ENCODE measurements at regions not wholly inside any gene's neighbourhood (a gene's known extent, or its start where the extent isn't known, plus 50 kb on each side); places are given as distances from the start of the nearest gene placed in this dataset.

GRCh38 chr5:24232041-24232440 is 412.7 kb downstream of the CDH10 start:
- H3K4me1 ChIP-seq (ENCODE audit: control insufficient read depth in 1 of 2, extremely low read depth in 1 of 2, insufficient read depth in 2 of 2, low read length in 2 of 2), result no peaks in the 10 kb centered on the region
- no peak for ATAC-seq (replicated peaks in 1 of 4)
- CTCF ChIA-PET, result no interaction called here
- DNase-seq, result no peak
- no peaks in the 10 kb centered on the region for H3K36me3 ChIP-seq (ENCODE audit: control insufficient read depth in 2 of 2, extremely low read depth in 1 of 2, insufficient read depth in 1 of 2, low read length in 1 of 2)
- H3K27me3 Mint-ChIP-seq, result no peaks in the 10 kb centered on the region
- no peaks in the 10 kb centered on the region for H3K27me3 ChIP-seq (replicated peaks in 1 of 2; ENCODE audit: control insufficient read depth in 2 of 2, extremely low read depth in 1 of 2, insufficient read depth in 2 of 2, low read length in 1 of 2)
- H3K9me3 Mint-ChIP-seq, result peaks cover 3 to 11% (median 7%) of the 10 kb centered on the region in 3 donors
- H3K4me3 Mint-ChIP-seq, result no peak overlapping the region
- no peaks in the 10 kb centered on the region for H3K36me3 Mint-ChIP-seq
- H3K27ac ChIP-seq (ENCODE audit: low read length), result no peak overlapping the region
- no peaks in the 10 kb centered on the region for H3K9me3 ChIP-seq
- H3K4me3 ChIP-seq (ENCODE audit: control insufficient read depth in 1 of 2, extremely low read depth in 1 of 2, low read length in 1 of 2), result no peak overlapping the region
- no peaks in the 10 kb centered on the region for H3K4me1 Mint-ChIP-seq
- no CpG with 5 or more reads among the region's 1 CpG for WGBS (ENCODE audit: insufficient coverage)
- no peak overlapping the region for H3K27ac Mint-ChIP-seq
- POLR2A ChIA-PET, result no interaction called here

- H3K4me1 Mint-ChIP-seq, result no peaks in the 10 kb centered on the region
- no peaks in the 10 kb centered on the region for H3K36me3 ChIP-seq (ENCODE audit: control insufficient read depth in 2 of 2, extremely low read depth in 1 of 2, insufficient read depth in 1 of 2, low read length in 1 of 2)
- H3K9me3 ChIP-seq, result no peaks in the 10 kb centered on the region
- peaks cover 3 to 11% (median 5%) of the 10 kb centered on the region in 3 donors for H3K9me3 Mint-ChIP-seq
- no peaks in the 10 kb centered on the region for H3K36me3 Mint-ChIP-seq
- ATAC-seq (replicated peaks in 1 of 4) (no peak), DNase-seq (no peak)
- WGBS (ENCODE audit: insufficient coverage), result no CpG with 5 or more reads among the region's 4 CpGs
- no peak overlapping the region for H3K4me3 ChIP-seq (ENCODE audit: control insufficient read depth in 1 of 2, extremely low read depth in 1 of 2, low read length in 1 of 2)
- no peak overlapping the region for H3K4me3 Mint-ChIP-seq
- ChIA-PET CTCF (no interaction called here), POLR2A (no interaction called here)
- H3K27me3 ChIP-seq (replicated peaks in 1 of 2; ENCODE audit: control insufficient read depth in 2 of 2, extremely low read depth in 1 of 2, insufficient read depth in 2 of 2, low read length in 1 of 2), result no peaks in the 10 kb centered on the region
- no peak overlapping the region for H3K27ac Mint-ChIP-seq
- H3K27ac ChIP-seq (ENCODE audit: low read length), result no peak overlapping the region
- H3K4me1 ChIP-seq (ENCODE audit: control insufficient read depth in 1 of 2, extremely low read depth in 1 of 2, insufficient read depth in 2 of 2, low read length in 2 of 2), result no peaks in the 10 kb centered on the region
- H3K27me3 Mint-ChIP-seq, result no peaks in the 10 kb centered on the region
These were observed 411.8 kb downstream of the CDH10 start for GRCh38 chr5:24232929-24233498.

- ChIA-PET POLR2A (interaction anchor here in 1 of 2 donors (0.5 kb wide), 1 partner anchor 72 kb away, joined by 3 read pairs; no protein-coding TSS in a partner anchor), CTCF (no interaction called here)
- Histone ChIP-seq H3K4me3 (ENCODE audit: control insufficient read depth in 1 of 2, extremely low read depth in 1 of 2, low read length in 1 of 2) (no peak overlapping the region), H3K27me3 (replicated peaks in 1 of 2; ENCODE audit: control insufficient read depth in 2 of 2, extremely low read depth in 1 of 2, insufficient read depth in 2 of 2, low read length in 1 of 2) (no peaks in the 10 kb centered on the region), H3K4me1 (ENCODE audit: control insufficient read depth in 1 of 2, extremely low read depth in 1 of 2, insufficient read depth in 2 of 2, low read length in 2 of 2) (no peaks in the 10 kb centered on the region), H3K27ac (ENCODE audit: low read length) (no peak overlapping the region), H3K36me3 (ENCODE audit: control insufficient read depth in 2 of 2, extremely low read depth in 1 of 2, insufficient read depth in 1 of 2, low read length in 1 of 2) (no peaks in the 10 kb centered on the region), H3K9me3 (no peaks in the 10 kb centered on the region)
- H3K4me1 Mint-ChIP-seq, result no peaks in the 10 kb centered on the region
- no CpG with 5 or more reads among the region's 2 CpGs for WGBS (ENCODE audit: insufficient coverage)
- H3K27ac Mint-ChIP-seq, result no peak overlapping the region
- DNase-seq (no peak), ATAC-seq (replicated peaks in 1 of 4) (no peak)
- no peaks in the 10 kb centered on the region for H3K27me3 Mint-ChIP-seq
- peaks cover 4 to 14% (median 5%) of the 10 kb centered on the region in 3 donors for H3K9me3 Mint-ChIP-seq
- H3K36me3 Mint-ChIP-seq, result no peaks in the 10 kb centered on the region
- H3K4me3 Mint-ChIP-seq, result no peak overlapping the region
These were observed 408.8 kb downstream of the CDH10 start for GRCh38 chr5:24235946-24236345.

- Histone ChIP-seq H3K36me3 (ENCODE audit: control insufficient read depth in 2 of 2, extremely low read depth in 1 of 2, insufficient read depth in 1 of 2, low read length in 1 of 2) (no peaks in the 10 kb centered on the region), H3K27ac (ENCODE audit: low read length) (no peak overlapping the region), H3K9me3 (peaks cover 9% of the 10 kb centered on the region), H3K27me3 (replicated peaks in 1 of 2; ENCODE audit: control insufficient read depth in 2 of 2, extremely low read depth in 1 of 2, insufficient read depth in 2 of 2, low read length in 1 of 2) (no peaks in the 10 kb centered on the region), H3K4me1 (ENCODE audit: control insufficient read depth in 1 of 2, extremely low read depth in 1 of 2, insufficient read depth in 2 of 2, low read length in 2 of 2) (no peaks in the 10 kb centered on the region), H3K4me3 (ENCODE audit: control insufficient read depth in 1 of 2, extremely low read depth in 1 of 2, low read length in 1 of 2) (no peak overlapping the region)
- peaks cover 19 to 28% (median 21%) of the 10 kb centered on the region in 3 donors for H3K9me3 Mint-ChIP-seq
- no peaks in the 10 kb centered on the region for H3K27me3 Mint-ChIP-seq
- no peaks in the 10 kb centered on the region for H3K36me3 Mint-ChIP-seq
- H3K27ac Mint-ChIP-seq, result no peak overlapping the region
- ChIA-PET CTCF (no interaction called here), POLR2A (interaction anchor here in 1 of 2 donors (0.7 kb wide), 1 partner anchor 280 kb away, joined by 3 read pairs; no protein-coding TSS in a partner anchor)
- H3K4me3 Mint-ChIP-seq, result no peak overlapping the region
- ATAC-seq (replicated peaks in 1 of 4), result no peak
- H3K4me1 Mint-ChIP-seq, result no peaks in the 10 kb centered on the region
- no peak for DNase-seq
- no CpG with 5 or more reads among the region's 1 CpG for WGBS (ENCODE audit: insufficient coverage)
These were observed 399.0 kb downstream of the CDH10 start for GRCh38 chr5:24245821-24246220.

GRCh38 chr5:24264547-24264946 is 380.2 kb downstream of the CDH10 start:
- Mint-ChIP-seq H3K36me3 (no peaks in the 10 kb centered on the region), H3K27ac (no peak overlapping the region), H3K27me3 (no peaks in the 10 kb centered on the region), H3K4me1 (no peaks in the 10 kb centered on the region), H3K4me3 (no peak overlapping the region), H3K9me3 (peaks cover 0 to 14% (median 9%) of the 10 kb centered on the region in 3 donors)
- POLR2A ChIA-PET, result interaction anchor here in 1 of 2 donors (0.6 kb wide), 1 partner anchor 11 kb away, joined by 5 read pairs; no protein-coding TSS in a partner anchor
- no peak for ATAC-seq (replicated peaks in 1 of 4)
- Histone ChIP-seq H3K27ac (ENCODE audit: low read length) (no peak overlapping the region), H3K4me1 (ENCODE audit: control insufficient read depth in 1 of 2, extremely low read depth in 1 of 2, insufficient read depth in 2 of 2, low read length in 2 of 2) (no peaks in the 10 kb centered on the region), H3K36me3 (ENCODE audit: control insufficient read depth in 2 of 2, extremely low read depth in 1 of 2, insufficient read depth in 1 of 2, low read length in 1 of 2) (no peaks in the 10 kb centered on the region), H3K4me3 (ENCODE audit: control insufficient read depth in 1 of 2, extremely low read depth in 1 of 2, low read length in 1 of 2) (no peak overlapping the region), H3K27me3 (replicated peaks in 1 of 2; ENCODE audit: control insufficient read depth in 2 of 2, extremely low read depth in 1 of 2, insufficient read depth in 2 of 2, low read length in 1 of 2) (no peaks in the 10 kb centered on the region), H3K9me3 (no peaks in the 10 kb centered on the region)
- CTCF ChIA-PET, result interaction anchor here in 1 of 2 donors (0.5 kb wide), 1 partner anchor 1250 kb away, joined by 3 read pairs; no protein-coding TSS in a partner anchor
- WGBS (ENCODE audit: insufficient coverage), result 93% methylated on average over 3 of the region's 5 CpGs
- no peak for DNase-seq

- H3K4me3 ChIP-seq (ENCODE audit: control insufficient read depth in 1 of 2, extremely low read depth in 1 of 2, low read length in 1 of 2), result no peak overlapping the region
- DNase-seq (no peak), ATAC-seq (replicated peaks in 1 of 4) (no peak)
- no peaks in the 10 kb centered on the region for H3K36me3 ChIP-seq (ENCODE audit: control insufficient read depth in 2 of 2, extremely low read depth in 1 of 2, insufficient read depth in 1 of 2, low read length in 1 of 2)
- H3K27ac ChIP-seq (ENCODE audit: low read length), result no peak overlapping the region
- CTCF ChIA-PET, result no interaction called here
- no peaks in the 10 kb centered on the region for H3K27me3 ChIP-seq (replicated peaks in 1 of 2; ENCODE audit: control insufficient read depth in 2 of 2, extremely low read depth in 1 of 2, insufficient read depth in 2 of 2, low read length in 1 of 2)
- no peaks in the 10 kb centered on the region for H3K4me1 ChIP-seq (ENCODE audit: control insufficient read depth in 1 of 2, extremely low read depth in 1 of 2, insufficient read depth in 2 of 2, low read length in 2 of 2)
- POLR2A ChIA-PET, result interaction anchor here in 1 of 2 donors (0.6 kb wide), 1 partner anchor 11 kb away, joined by 5 read pairs; no protein-coding TSS in a partner anchor
- H3K27ac Mint-ChIP-seq, result no peak overlapping the region
- no peaks in the 10 kb centered on the region for H3K4me1 Mint-ChIP-seq
- no peak overlapping the region for H3K4me3 Mint-ChIP-seq
- H3K9me3 ChIP-seq, result no peaks in the 10 kb centered on the region
- WGBS (ENCODE audit: insufficient coverage), result no CpG with 5 or more reads among the region's 4 CpGs
- H3K36me3 Mint-ChIP-seq, result no peaks in the 10 kb centered on the region
- no peaks in the 10 kb centered on the region for H3K27me3 Mint-ChIP-seq
- H3K9me3 Mint-ChIP-seq, result peaks cover 0 to 14% (median 9%) of the 10 kb centered on the region in 3 donors
These were observed 379.5 kb downstream of the CDH10 start for GRCh38 chr5:24265306-24265705.
